Hematopoietic multipotent progenitor cell (in vitro differentiated cells): ENCODE measurements at regions not wholly inside any gene's neighbourhood (a gene's known extent, or its start where the extent isn't known, plus 50 kb on each side); places are given as distances from the start of the nearest gene placed in this dataset.

ENCODE experiments used
- DNase-seq, 3 donors: peaks; one replicate each; pipeline ENCODE4 v3.0.0-alpha.2; 2011 to 2015; ENCODE audit warnings: low read depth in 2 of 3, low spot score in 2 of 3

GRCh38 chr4:12265554-12265953, 836.9 kb upstream of the HS3ST1 start:
- DNase-seq, result no peak

DNA sequence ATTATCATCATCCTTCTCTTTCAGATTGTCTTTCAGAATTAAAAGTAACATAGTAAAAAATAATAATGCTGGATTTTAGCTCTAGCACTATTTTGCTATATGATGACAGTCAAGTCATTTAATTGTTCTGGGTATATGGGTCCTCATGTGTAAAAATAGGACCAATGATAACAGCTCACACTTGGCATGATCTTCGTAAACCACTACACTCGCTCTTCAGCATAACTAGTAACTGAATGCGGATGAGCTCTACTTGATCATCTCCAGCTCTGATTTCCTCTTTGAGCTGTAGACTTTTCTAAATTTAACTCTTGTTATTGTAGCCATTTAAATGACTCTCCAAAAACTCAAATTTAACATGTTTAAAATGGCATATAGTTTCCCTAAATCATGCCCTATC, 831.8 kb upstream of the HS3ST1 start:
- DNase-seq, result no peak

- DNase-seq, result no peak
Measured at GRCh38 chr4:12244973-12245372, 816.3 kb upstream of the HS3ST1 start.

DNA sequence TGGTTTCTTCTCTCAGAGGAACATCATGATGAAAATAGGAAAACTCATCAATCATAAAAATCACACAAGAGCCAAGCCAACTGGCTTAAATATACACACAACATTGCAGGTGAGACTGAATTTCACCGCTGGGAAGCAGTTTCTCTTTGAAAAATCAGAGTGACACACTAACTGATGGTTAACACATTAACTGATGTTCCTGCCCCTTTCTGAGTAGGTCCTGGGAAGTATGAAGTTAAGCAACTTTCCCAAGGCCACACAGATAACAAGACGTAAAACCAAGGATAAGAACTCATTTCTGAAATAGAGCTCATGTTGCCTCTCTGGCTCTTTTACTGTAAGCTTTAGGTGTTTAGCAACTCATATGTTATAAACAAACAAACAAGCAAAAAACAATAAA, 813.7 kb upstream of the HS3ST1 start:
- DNase-seq, result no peak

DNA sequence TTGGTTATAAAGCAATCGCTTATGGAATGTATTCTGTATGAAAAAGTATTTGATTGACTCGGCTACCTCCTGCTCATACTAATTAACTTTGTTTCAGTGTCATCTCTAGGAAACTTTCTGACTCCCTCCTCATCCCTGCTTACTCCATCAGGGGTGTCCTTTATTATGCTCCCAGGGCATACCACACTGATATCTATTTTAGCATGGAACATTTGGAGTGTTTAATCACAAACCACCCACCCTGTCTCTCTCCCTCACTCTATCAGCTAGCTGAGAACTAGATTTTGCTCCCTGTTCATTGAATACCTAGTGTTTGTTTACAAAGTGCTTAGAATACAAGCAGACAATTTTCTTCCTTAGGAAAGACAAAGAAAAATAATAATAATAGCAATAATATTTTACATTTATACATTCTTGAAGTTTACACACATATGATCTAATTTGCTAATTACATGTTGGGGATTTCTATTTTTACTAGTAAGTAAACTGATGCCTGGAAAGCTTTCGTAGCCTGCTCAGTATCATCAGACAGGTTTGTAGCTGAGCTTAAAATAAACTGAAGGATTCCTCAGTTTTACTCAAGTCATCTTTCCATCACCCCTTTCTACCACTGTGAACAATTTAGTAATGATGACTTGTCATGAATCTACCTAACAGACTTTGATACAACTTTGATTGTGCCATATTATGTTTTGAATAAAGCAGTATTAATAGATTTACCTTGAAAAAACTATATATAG, 811.4 kb upstream of the HS3ST1 start:
- DNase-seq, result no peak

DNA sequence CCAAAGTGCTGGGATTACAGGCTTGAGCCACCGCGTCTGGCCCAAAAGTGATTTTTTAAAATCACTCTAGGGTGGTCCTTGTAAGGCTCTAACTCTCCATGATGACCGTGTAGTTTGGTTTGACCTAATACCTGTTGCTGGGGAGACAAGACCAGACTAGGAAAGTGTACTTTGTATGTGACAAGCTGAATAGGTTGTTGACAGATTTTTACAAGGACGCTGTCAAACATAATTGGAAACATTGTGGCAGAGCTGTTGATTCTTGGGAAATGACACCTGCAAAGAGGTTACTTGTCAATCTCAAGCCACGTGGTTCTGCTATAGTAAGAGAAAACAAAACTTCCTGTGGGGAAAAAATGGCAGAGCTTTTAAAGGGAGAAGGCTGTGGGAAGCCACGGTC, 802.4 kb upstream of the HS3ST1 start:
- no peak for DNase-seq

DNA sequence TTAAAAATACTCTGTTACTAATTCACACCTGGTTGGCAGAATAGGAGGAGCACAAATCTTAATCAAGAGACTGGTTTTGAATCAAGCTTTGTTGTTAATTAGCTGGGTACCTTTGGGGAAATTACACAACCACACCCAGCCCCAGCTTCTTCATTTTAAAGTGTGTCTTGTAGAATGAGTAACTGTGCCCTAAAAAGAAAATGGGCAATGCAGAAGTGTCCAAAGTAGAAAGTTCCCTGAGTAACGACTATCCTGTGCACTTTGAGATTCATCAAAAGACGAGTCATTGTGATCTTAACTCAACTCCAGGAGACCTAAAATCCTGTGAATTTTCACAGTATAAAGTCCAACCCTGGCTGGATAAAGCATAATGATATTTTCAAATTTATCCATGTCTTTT, 792.3 kb upstream of the HS3ST1 start:
- no peak for DNase-seq

GRCh38 chr4:12211636-12212035, 782.9 kb upstream of the HS3ST1 start:
- DNase-seq, result no peak

DNA sequence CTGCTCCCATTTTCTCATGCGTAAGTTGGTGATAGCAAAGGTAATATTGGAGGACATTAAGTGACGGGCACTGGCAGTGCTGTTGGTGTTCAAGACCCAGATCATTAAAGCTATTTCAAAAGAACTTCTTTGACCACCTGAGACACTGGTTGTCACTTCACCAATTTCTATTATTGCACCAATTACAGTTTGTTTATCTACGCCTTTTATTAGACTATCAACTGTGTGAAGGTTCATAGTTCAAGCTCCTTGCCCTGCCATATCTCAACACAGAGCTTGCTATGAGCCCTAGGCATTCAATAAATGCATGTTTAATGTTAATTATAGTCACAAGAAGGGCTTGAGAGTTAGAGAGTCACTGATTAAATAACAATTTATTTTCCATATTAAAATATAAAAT, 778.7 kb upstream of the HS3ST1 start:
- no peak for DNase-seq

DNA sequence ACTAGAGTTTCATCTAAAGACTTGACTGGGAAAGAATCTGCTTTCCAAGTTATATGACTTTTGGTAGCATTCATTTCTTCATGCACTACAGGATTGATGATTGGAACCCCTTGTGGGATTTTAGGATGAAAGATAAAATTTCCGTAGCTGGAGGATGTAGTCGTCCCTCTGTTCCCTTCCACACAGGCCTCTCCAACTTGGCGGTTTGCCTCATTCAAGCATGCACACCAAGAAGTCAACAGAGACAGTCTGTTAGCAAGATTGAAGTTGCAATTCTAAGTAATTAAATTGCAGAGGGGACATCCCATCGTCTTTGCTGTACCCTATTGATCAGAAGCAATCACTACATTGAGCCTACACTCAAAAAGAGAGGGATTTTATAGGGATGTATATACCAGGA, 777.4 kb upstream of the HS3ST1 start:
- no peak for DNase-seq

DNA sequence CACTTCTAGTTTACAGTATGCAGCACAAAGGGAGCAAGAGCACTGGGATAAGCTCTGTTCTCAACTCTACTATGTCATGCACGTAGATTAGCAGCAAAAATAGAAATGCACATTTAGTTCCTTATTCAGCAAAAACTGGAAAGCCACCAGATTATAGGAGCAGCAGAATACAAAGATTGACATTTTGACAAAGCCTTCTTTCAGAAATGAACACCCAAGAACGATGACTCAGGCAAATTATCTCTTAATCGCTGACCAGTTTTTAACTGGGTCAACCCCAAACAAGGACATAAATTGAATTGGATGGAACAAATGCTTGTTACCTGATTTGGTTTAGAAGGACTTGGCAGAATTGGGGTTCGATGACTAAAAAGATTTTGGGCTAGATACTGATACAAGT, 775.3 kb upstream of the HS3ST1 start:
- DNase-seq, result no peak

GRCh38 chr4:12200226-12200625, 771.5 kb upstream of the HS3ST1 start:
- no peak for DNase-seq

DNA sequence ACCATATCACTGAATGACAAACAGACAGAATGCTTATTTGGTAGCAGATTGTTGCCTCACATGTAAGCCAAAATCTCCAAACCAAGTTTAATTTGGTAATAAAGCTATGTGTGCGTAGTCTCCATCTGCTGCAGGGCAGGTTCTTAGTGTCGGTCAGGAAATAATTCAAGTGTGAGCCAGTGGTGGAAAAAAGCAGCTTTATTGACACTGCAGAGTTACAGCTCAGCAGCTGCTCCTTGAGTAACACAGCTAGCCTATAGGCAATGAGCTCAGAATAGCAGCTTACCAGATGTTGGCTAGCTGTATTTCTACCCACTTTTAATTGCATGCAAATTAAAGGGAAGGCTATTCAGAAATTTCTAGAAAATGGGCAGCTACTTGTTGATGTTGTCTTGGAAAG, 757.8 kb upstream of the HS3ST1 start:
- DNase-seq, result no peak

GRCh38 chr4:12178614-12179610, 750.2 kb upstream of the HS3ST1 start:
- DNase-seq, result no peak

GRCh38 chr4:12177416-12177815, 748.7 kb upstream of the HS3ST1 start:
- DNase-seq, result no peak

GRCh38 chr4:12173496-12173895, 744.8 kb upstream of the HS3ST1 start:
- no peak for DNase-seq

DNA sequence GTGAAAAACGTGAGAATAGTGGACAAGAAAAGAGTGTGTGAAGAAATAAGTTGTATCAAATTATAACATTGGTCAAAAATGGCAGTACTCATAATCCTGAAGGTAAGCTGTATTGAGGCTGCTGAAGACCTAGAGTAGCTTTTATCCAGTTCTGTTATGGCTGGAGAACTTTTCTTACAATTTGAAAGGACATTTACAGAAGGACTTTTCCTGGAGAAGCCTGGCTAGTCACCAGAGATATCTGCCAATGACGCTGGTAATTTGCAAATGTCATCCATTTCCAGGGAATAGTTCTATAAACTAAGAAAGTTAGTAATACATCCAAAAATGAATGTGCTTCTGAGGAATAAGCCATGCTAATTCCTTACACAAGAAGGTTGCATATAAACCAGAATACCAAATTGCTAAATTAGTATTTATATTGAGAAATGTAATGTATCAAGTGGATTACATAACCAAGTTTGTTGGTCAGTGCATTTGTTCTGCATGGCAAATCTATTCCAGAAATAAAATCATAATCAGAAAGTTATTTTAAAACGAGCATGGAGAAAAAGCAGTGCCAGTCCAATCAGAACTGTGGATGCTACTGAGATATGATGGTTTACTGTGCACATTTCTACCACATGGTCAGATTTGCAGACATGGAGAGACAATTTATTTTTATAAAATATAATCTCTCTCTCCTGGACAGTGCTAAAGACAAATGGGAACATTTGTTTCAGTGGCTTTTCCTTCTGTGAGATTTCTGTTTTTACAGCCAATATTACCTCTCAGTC, 743.7 kb upstream of the HS3ST1 start:
- no peak for DNase-seq

GRCh38 chr4:12170308-12170707, 741.6 kb upstream of the HS3ST1 start:
- DNase-seq, result no peak

GRCh38 chr4:12165616-12166015, 736.9 kb upstream of the HS3ST1 start:
- no peak for DNase-seq

DNA sequence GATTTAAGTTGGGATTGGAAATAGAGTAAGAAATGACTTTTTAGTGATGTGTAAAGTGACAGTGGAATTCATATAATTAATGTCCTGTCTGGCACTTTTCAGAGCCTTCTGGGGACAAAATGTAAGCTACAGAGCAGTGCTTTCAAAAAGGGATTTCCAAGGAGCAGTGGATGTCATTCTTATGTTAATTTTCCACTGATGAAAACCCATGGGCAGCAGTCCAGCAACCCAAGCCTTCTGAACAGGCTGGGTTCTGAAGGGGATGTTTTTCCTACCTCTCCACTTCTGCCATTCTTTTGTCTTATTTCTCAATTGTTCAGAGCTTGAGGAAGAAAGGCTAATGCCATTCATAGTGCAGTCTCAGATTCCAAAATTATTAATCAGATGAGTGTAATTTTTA, 717.6 kb upstream of the HS3ST1 start:
- no peak for DNase-seq

GRCh38 chr4:12145768-12146167, 717.1 kb upstream of the HS3ST1 start:
- no peak for DNase-seq
